GM13976 (cell line): ENCODE measurements at regions not wholly inside any gene's neighbourhood (a gene's known extent, or its start where the extent isn't known, plus 50 kb on each side); places are given as distances from the start of the nearest gene placed in this dataset.

Experiments used
- DNase-seq: peaks from one replicate; pipeline ENCODE4 v3.0.0; 2012; ENCODE audit warnings: low spot score
- CTCF ChIP-seq: IDR thresholded peaks from 2 replicates; pipeline ENCODE4 v1.5.1; 2012; ENCODE audit warnings: borderline replicate concordance, mild to moderate bottlenecking; ENCODE audit not compliant: insufficient read depth; ENCODE audit errors: extremely low read depth, missing control alignments, control extremely low read depth
- in situ Hi-C: fragments of 300-500 bp; cut with MboI; formaldehyde crosslinking; loops from one replicate; pipeline ENCODE4 v1.12.0; 2022; ENCODE audit warnings: low sequenced_read_pairs, mixed read lengths, inconsistent platforms; ENCODE audit not compliant: unreplicated experiment

GRCh38 chr18:33871363-33872025 is 293.5 kb downstream of the ASXL3 start:
- in situ Hi-C loops, result no loop called here
- no peak for DNase-seq
- TF ChIP-seq CTCF, result no peak

GRCh38 chr18:33870059-33870458 is 292.0 kb downstream of the ASXL3 start:
- no peak for TF ChIP-seq CTCF
- in situ Hi-C loops, result no loop called here
- DNase-seq, result no peak

- in situ Hi-C loops, result no loop called here
- TF ChIP-seq CTCF, result no peak
- no peak for DNase-seq
These were observed 288.4 kb downstream of the ASXL3 start for GRCh38 chr18:33866386-33866785.

- TF ChIP-seq CTCF, result no peak
- no peak for DNase-seq
- in situ Hi-C loops, result no loop called here
These were observed 285.9 kb downstream of the ASXL3 start for GRCh38 chr18:33863912-33864311.

- in situ Hi-C loops, result no loop called here
- no peak for DNase-seq
- no peak for TF ChIP-seq CTCF
These were observed 276.8 kb downstream of the ASXL3 start for GRCh38 chr18:33854827-33855139.

- in situ Hi-C loops, result no loop called here
- DNase-seq, result no peak
- TF ChIP-seq CTCF, result no peak
These were observed 276.2 kb downstream of the ASXL3 start for GRCh38 chr18:33854086-33854826.

GRCh38 chr18:33853187-33853586 is 275.2 kb downstream of the ASXL3 start:
- no peak for TF ChIP-seq CTCF
- in situ Hi-C loops, result no loop called here

More at GRCh38 chr18:33853187-33853586, 275.2 kb downstream of the ASXL3 start:
- DNase-seq, result no peak
